Erythroblast (primary cell): ENCODE measurements at regions not wholly inside any gene's neighbourhood (a gene's known extent, or its start where the extent isn't known, plus 50 kb on each side); places are given as distances from the start of the nearest gene placed in this dataset.

ENCODE experiments used
- GATA1 ChIP-seq: IDR thresholded peaks from 2 replicates; pipeline ENCODE4 v1.6.1; 2011; ENCODE audit warnings: low read depth, mild to moderate bottlenecking, control low read depth, low read length, moderate library complexity
- POLR2A ChIP-seq: IDR thresholded peaks from 2 replicates; pipeline ENCODE4 v1.6.1; 2011; ENCODE audit warnings: mild to moderate bottlenecking, low read length

DNA sequence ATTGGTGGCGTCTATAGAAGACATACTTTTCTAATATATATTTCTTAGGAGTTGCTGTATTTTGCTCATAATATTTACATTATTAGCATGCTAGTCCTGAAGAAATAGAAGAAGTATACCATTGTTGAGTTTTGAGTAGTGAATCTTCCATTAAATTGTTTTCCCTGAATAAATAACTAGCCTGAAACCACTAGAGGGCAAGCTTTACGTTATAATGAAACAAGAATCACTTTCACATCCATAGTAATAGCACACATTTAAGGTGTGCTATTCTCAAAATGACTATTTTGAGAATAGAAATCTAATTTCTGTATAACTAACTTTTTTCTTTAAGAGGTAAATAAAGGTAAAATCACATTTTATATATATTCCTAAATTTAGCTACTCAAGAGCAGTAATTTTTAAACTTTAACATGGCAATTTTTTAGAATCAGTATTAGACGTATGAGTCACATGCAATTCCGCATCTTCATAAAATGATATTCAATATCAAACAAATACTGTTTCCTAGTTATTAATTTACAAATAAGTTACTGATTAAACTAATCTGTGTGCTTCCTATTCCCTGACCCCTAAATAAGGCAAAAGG lies 213.2 kb upstream of the MANEA start:
- TF ChIP-seq POLR2A (no peak), GATA1 (no peak)
